HG02610 (cell line): ENCODE measurements at regions not wholly inside any gene's neighbourhood (a gene's known extent, or its start where the extent isn't known, plus 50 kb on each side); places are given as distances from the start of the nearest gene placed in this dataset.
"Not testable (repeated sequence)": the region's sequence is repeated elsewhere in the genome, so short reads cannot be mapped to it uniquely, and the experiment has no call there.

Source experiments
- ATAC-seq: cut with Tn5 transposase; IDR thresholded peaks from one replicate; pipeline ENCODE4 v1.9.1; 2021; ENCODE audit warnings: mild to moderate bottlenecking, moderate library complexity; ENCODE audit not compliant: unreplicated experiment

DNA sequence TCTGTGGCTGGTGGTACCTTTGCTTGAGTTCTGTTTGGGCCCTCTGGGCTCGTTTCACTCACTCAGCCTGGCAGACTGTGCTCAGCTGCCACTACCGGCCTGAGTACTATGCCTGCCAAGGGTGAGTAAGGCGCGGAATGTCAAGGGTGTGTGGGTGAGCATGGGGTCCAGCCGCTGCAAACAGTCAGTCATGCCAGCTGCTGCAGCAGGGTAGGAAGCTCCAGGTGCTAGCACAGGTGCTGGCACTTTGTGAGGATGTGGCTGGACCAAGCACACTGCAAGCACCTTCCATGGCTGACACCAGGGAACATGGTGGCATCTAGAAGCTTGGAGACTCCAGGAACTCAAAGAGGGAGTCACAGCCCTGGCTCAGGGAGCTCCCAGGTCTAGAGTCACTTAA is 368.6 kb upstream of the ACO1 start:
- ATAC-seq, result no peak

DNA sequence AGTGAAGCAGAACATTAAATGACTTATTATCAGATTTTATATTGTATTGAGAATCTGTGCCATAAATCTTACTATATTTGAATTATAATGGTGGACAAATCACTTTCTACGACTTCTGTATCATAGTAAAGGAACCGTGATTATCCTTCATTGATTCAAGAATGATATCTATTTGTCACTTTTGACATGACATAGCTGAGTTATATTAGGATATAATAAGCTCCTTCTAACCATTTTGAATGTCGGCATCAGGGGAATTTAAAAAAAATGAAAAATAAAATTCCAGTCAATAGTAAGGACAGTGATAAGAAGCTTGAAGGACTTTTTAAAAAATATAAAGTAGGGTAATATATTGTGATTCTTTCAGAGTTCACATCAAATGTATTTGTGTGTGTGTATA is 338.9 kb upstream of the ACO1 start:
- no peak for ATAC-seq

DNA sequence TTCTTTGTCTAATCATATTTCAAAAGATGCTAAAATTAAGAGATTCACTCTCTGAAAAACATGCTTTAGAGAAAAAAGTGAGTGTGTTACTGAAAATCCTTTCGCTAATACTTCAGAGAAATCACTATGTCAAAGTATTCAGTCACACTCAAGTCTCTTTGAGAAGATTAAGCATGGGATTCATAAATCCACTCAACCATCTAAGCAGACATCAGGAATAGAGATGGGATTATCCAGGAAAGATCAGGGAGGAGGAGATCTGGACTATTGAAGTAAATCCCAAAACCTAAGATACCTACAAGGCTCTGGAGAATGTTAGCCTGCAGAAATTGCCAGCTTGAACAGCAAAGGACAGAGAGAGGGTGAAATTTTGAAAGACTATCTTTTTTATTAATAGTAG is 317.2 kb upstream of the ACO1 start:
- ATAC-seq, result no peak

DNA sequence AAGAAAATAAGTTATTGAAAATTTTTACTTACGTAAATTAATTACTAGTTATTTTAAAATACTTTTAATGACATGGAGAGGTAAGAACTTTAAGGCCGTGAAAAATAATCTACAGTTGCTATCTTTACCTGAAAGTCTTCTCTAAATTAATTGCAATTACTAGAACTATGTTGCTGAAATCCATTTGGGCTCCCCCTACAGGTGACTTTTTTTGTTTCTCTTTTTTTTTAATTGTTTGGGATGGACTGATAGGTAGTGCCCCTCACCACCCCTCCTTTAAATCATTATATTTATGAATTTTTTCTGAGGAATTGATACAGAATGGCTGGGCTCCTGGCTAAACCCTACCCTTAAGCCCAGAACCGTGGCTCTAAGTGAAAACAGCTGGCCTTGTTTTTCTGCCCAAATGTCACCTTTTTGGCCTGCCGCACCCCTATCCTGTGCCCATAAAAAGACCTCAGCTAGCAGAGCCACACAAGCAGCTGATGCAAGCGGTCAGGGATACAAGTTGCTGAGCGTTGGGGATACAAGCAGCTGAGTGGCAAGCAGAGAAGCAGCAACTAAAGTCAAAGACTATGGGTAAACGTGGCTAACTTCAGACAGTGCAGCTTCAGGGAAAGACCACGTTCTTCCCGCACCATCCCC is 315.2 kb upstream of the ACO1 start:
- ATAC-seq, result no peak

DNA sequence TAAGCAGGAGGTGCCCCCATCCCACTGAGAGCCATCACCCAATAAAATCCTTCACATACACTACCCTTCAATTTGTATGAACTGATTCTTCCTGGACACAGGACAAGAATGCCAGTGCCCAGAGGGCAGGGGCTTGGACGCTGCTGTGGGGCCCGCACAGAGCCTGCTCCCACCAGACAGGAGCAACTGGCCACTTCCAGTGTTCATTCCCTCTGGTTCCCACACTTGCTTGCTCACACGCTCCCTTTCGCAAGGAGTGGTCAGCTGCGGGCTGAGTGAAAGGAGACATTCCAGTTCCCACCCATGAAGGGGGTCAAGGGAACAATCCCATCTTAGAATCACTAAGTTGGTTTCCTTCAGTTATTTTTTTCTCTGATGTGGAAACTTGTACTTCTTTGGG is 314.5 kb upstream of the ACO1 start:
- no peak for ATAC-seq

DNA sequence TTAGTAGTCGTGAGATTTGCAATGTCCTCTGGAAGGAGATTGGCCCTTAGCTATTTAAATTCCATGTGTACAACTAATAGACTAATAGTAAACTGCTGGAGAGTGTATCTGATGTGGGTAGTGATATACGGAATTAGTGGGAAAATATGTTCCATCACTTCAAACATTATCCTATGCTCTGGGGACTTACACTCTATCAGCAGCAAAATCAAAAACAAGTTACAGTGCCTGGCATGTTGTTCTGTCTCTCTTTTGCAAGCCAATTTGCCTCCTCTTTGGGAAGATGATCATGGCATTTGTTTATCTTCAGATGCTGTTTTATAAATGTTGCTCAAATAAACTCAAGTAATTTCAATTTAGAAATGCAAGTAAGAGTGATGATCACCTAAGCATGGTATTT is 311.9 kb upstream of the ACO1 start:
- ATAC-seq, result no peak

DNA sequence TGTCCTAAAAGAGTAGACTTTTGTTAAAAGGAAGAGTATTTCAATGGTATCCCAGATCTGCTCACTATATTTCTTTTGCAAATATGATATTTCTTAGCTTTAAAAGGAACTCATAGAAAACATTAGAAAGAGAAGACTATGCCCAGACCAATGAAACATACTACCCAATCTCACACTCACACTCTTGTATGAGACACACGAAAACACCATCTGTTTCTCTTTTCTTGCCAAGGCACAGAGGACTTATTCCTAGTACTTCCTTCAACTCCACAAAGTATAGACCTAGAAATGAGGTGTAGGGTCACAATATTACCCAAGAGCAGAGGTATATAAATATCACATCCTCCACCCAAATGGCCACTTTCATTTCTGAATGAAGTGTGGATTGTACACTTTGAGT is 292.4 kb upstream of the ACO1 start:
- no peak for ATAC-seq

DNA sequence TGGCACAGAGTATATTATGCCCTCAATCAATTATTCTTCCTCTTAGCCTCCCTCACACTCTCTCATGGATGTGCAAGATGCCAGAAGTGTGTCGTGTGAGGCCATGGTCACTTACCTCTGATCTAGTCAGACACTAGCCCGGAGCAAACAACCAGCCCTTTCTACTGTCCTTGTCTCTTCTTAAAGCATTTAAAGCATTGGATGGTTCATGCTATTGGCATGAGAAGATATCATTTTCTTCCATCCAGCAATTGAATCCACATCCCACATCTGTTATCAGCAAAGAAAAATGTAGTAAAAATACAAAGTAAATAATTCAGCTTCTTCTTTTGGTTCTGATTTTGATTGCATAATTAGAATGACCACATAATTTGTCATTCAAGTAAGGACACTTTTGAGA is 267.2 kb upstream of the ACO1 start:
- ATAC-seq, result no peak

DNA sequence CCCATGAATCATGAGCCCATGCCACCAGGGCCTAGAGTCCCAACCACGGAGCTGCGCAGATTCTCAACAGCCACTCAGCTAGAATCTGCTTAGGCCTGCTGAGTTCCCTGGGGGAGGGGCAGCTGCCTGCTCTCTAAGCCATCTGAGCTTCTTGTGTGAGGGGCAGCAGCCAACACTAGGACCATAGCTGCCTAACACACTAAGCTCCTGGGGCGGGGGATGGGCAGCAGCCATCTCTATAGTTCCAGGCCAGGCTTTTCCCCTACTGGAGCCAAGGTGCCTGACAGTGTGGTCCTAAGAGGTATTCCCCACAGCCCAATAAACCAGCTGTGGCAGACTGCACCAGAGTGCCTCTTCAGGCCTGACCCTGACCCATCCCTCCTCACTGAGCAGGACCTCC is 255.9 kb upstream of the ACO1 start:
- ATAC-seq, result no peak

DNA sequence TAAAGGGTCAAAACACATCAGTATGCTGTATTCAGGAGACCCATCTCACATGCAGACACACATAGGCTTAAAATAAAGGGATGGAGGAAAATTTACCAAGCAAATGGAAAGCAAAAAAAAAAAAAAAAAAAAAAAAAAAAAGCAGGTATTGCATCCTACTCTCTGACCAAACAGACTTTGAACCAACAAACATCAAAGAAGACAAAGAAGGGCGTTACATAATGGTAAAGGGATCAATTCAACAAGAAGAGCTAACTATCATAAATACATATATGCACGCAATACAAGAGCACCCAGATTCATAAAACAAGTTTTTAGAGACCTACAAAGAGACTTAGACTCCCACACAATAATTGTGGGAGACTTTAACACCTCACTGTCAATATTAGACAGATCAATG is 253.7 kb upstream of the ACO1 start:
- ATAC-seq, result not testable (repeated sequence)

DNA sequence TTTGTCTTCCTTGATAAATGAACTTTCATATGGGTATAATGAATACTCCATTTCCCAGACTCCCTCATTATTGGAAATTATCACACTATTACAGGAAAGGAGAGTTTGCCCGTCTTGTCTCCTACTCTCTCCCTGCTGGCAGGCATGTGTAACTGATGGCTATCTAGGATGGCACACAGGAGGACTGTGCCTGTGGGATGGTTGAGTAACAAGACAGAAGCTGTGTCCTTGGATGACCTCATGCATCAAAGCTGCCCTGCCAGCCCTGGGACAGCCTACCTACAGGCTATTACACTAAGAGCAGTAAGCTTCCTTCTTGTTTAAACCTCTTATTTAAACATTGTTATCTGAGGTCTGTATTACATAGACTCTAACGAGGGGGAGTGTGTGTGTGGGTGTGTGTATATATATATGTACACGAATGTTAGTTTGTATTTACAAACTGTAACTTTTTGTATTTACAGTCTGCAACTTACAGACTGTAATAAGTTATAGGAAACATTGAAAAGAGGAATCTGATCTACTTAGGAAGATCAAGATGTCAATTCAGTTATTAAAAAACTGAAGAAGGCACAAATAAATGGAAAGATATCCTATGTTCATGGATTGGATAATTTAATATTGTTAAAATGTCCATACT is 247.6 kb upstream of the ACO1 start:
- ATAC-seq, result no peak

DNA sequence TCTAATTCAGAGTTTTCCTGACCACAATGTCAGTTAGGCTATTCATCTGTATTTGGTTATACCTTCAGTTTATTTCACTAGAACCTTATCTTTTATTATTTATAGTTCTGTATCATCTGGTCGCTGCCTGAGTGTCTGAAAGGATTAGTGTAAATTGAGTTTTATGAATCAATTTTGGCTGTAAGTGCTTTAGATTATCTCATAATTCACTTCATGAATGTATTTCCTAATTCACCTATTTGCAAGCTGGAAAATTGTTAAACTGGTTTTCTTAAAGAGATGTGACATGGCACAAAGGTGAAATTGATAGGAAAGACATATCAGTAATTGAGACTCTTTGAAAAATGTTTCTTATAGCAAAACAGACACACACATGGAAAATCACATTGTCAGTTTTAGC is 242.4 kb upstream of the ACO1 start:
- no peak for ATAC-seq

DNA sequence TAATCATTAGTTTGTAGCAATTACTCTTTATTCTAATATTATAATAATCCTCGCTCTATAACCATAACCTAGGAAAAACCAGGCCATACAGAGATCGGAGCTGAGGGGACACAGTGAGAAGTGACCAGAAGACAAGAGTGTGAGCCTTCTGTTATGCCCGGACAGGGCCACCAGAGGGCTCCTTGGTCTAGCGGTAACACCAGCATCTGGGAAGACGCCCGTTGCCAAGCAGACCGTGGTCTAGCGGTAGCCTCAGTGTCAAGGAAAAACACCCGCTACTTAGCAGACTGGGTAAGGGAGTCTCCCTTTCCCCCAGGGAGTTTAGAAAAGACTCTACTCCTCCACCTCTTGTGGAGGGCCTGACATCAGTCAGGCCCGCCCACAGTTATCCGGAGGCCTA is 235.9 kb upstream of the ACO1 start:
- not testable (repeated sequence) for ATAC-seq

DNA sequence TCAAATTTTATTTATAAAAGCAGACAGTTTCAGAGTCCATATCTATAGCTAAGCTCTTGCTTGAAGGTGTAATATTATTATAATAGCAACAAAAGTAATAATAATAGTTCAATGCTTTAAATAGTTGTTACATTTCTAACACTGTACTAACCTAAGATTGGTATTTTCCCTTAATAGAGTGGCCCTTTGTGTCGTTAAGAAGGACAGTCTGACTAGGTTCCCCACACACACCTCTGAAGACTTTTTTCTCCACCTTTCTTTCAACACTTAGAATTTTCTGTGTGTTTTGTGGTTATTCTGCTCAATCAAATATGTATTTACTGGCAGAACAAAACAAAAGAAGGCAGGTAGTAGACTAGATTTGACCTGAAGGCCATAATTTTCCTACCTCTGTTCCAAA is 223.2 kb upstream of the ACO1 start:
- ATAC-seq, result peak; percentile 24

DNA sequence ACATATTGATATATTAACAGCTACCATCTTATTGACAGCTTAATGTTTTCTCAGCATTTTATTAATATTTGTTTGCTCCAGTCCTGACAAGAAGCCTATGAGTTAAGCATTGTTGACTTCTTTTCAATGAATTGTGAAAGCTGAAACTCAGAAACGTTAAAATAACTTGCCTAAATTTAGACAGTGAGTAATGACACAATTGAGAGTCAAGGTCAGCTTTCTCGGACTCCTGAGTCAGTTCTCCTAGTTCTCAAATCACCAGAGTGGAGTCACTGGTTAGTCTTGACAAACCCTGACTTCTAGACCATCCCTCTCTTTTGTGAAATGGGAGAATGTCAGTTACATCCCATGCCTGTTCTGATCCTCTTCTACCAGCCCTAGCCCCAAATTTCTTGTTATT is 222.7 kb upstream of the ACO1 start:
- ATAC-seq, result peak; percentile 84

DNA sequence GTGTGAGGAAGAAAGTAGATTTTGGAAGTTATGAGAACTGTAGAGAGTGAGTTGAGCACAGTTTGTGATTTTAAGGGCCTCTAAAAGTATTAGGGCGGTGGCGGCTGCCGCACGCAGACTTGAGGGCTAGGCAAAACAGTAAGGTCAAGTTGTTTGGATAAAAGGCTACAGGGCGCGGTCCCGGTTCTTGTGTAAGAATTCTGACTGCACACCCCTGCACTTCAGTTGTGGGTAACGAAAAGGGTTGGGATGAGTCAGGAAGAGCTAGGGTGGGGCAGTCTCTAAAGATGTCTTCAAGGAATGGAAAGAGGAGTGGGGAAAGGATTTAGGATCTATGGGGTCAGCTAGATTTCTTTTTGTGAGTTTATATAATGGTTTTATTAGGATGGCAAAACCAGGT is 218.1 kb upstream of the ACO1 start:
- ATAC-seq, result not testable (repeated sequence)

DNA sequence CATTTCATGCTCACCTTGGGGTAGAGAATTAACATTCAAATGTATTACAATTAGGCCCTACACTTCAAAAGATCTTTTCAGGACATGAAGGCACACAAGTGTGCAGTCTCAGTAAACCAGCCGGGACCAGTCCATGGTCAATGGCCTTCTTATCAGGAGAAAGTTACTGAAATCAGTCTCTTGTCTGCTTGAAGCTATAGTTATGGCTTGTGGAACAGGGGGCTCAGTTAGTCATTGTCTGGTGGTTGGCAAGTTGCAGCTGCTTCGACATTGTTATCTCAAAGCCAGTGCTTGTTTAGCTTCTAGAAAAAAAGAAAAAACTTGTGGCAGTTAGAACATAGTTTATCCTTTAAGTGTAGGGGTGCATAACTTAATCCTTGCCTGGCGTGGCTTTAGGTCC is 213.1 kb upstream of the ACO1 start:
- no peak for ATAC-seq

DNA sequence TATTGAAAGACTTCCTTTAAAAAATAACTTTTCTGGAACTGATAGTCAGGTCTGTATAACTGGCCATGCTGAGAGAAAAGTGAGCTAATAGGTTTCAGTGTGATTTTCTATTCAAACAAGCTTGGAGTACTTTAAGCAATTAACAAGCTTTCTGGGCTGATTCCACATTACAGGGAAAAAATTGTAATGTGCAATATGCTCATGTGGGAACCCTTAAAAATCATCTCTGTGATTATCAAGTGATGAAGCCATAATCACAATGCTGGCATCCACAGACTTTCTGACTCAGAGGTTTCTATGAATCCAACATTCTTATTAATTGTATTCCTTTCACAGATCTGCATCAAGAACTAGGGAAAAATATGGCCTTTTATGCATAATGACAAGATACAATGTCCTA is 212.2 kb upstream of the ACO1 start:
- no peak for ATAC-seq

DNA sequence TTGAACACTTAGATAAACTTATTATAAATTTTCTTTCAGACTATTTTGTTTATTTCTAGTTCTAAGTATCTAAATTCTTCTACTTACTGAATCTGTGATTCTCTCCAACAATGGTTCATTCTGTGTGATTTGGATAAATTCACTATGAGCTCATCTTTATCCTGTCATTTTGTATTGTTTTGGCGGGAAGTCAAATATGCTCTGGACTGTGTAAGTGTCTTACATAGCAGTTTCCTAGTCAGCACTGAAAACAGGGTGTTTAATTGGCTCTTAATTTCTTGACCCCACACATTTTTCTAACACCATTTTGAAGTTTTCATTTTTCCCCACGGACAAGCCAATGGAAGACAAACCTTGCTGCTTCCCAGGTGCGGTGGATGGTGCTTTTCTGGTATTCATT is 207.0 kb upstream of the ACO1 start:
- ATAC-seq, result no peak

DNA sequence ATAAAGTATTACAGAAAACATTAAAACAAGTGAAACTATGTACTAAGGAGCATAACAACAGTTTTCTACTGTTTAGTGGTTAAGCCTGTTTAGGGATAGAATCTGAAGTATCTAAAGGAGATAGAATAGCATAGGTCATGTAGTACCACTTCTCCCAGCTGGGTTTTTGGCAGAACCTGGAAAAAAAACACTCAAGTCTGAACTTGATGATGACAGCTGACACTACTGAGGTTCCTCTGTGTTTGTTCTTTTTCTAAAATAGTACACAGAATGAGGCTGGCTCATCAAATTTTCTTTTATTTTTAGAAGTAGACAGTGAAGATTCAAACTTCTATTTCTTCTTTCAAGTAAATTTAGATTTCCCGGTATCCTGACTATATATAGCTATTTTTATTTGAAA is 203.8 kb upstream of the ACO1 start:
- ATAC-seq, result no peak

DNA sequence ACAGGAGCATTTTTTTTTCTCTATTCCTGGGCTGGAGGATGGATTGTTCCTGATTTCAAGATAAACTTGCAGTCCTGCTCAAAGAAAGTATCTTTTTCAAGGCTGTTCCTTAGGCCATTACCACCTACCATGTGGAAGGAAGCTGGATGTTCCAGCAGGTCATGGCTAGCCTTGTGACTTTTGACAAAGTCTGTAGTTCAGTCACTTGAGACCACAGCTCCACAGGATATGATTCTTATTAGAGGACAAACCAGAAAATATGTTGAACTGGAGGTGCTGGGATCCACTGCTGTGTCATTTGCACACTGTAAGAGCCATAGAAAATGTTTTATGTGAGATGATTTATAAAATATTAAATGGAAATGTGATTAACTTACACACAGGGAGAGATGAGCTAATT is 184.2 kb upstream of the ACO1 start:
- ATAC-seq, result no peak

DNA sequence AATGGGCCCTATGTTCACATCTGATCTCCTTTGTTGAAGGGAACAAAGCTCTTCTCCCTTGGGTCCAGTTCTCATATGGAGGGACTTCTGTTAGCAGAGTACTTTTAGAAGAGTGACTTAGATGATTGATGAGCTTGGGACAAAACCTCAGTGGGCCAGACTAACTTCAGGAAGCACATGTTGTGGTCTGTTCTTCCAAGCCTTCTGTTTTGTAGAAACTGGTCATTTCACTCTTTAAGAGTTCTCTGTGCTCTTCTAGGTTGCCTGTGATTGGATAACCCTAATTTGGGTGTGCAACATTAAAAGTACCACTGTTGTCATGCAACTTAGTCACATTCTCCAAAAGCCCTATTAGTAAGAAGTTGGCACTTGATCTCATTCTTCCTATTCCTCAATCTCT is 183.5 kb upstream of the ACO1 start:
- no peak for ATAC-seq

DNA sequence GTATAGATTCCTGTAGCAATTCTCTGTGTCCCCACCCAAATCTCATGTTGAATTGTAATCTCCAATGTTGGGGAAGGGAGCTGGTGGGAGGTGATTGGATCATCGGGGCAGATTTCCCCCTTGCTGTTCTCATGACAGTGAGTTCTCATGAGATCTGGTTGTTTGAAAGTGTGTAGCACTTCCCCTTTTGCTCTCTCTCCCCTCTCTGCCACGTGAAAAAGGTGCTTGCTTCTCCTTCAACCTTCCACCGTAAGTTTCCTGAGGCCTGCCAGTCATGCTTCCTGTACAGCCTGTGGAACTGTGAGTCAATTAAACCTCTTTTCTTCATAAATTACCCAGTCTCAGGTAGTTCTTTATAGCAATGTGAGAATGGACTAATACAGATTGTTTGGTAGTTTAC is 175.3 kb upstream of the ACO1 start:
- ATAC-seq, result not testable (repeated sequence)
